Choroid plexus epithelial cell (primary cell): ENCODE measurements at regions not wholly inside any gene's neighbourhood (a gene's known extent, or its start where the extent isn't known, plus 50 kb on each side); places are given as distances from the start of the nearest gene placed in this dataset.

Experiments used
- DNase-seq: peaks from one replicate; pipeline ENCODE4 v3.0.0-alpha.2; 2010; ENCODE audit warnings: low read depth
- H3K4me3 ChIP-seq: 2 replicates; pipeline ENCODE4 v1.5.1; 2011; ENCODE audit warnings: low read depth, mild to moderate bottlenecking, control low read depth, low read length, moderate library complexity
- CTCF ChIP-seq: conservative IDR thresholded peaks from 2 replicates; pipeline ENCODE4 v1.5.1; 2011; ENCODE audit warnings: low read depth, mild to moderate bottlenecking, control low read depth, inconsistent platforms, low read length, moderate library complexity

GRCh38 chr12:66884091-66884490 lies 205.2 kb upstream of the GRIP1 start:
- no peak overlapping the region for H3K4me3 ChIP-seq
- TF ChIP-seq CTCF: no peak

GRCh38 chr12:66885115-66885875 lies 206.4 kb upstream of the GRIP1 start:
- TF ChIP-seq CTCF: no peak

More at GRCh38 chr12:66884091-66884490, 205.2 kb upstream of the GRIP1 start:
- no peak for DNase-seq

GRCh38 chr12:66896797-66897196 lies 217.9 kb upstream of the GRIP1 start:
- no peak for DNase-seq
- H3K4me3 ChIP-seq: no peak overlapping the region
- TF ChIP-seq CTCF: no peak

More at GRCh38 chr12:66885115-66885875, 206.4 kb upstream of the GRIP1 start:
- DNase-seq: no peak
- no peak overlapping the region for H3K4me3 ChIP-seq

GRCh38 chr12:66898700-66899469 lies 220.0 kb upstream of the GRIP1 start:
- no peak overlapping the region for H3K4me3 ChIP-seq
- no peak for TF ChIP-seq CTCF
- no peak for DNase-seq

GRCh38 chr12:66899588-66899987 lies 220.7 kb upstream of the GRIP1 start:
- no peak for DNase-seq
- no peak for TF ChIP-seq CTCF
- H3K4me3 ChIP-seq: no peak overlapping the region

GRCh38 chr12:66900616-66901015 lies 221.7 kb upstream of the GRIP1 start:
- TF ChIP-seq CTCF: no peak
- DNase-seq: no peak
- H3K4me3 ChIP-seq: no peak overlapping the region
